ENCODE measurements at regions not wholly inside any gene's neighbourhood (a gene's known extent, or its start where the extent isn't known, plus 50 kb on each side); places are given as distances from the start of the nearest gene placed in this dataset.

- TF ChIP-seq POLR2A (IDR thresholded peaks at IDR 0.05) (no peak), POLR2AphosphoS5 (IDR thresholded peaks at IDR 0.05) (no peak)
Observed at GRCh38 chr5:21221616-21222015, 1233.6 kb upstream of the CDH18 start.
